ENCODE measurements at regions not wholly inside any gene's neighbourhood (a gene's known extent, or its start where the extent isn't known, plus 50 kb on each side); places are given as distances from the start of the nearest gene placed in this dataset.

GRCh38 chr1:191636345-191636744, 521.9 kb upstream of the RGS18 start:
- Histone ChIP-seq H3K4me2 (ENCODE audit: insufficient read depth, insufficient read length, low read length) (no peak overlapping the region), H2AFZ (ENCODE audit: low read length) (no peak overlapping the region), H4K91ac (ENCODE audit: insufficient read length, low read depth, low read length) (no peak overlapping the region), H4K8ac (replicated peaks; ENCODE audit: insufficient read length, low read depth, low read length) (no peak overlapping the region), H2BK120ac (ENCODE audit: low read depth, low read length, poor library complexity, severe bottlenecking) (no peak overlapping the region), H3K9ac (ENCODE audit: extremely low read depth, insufficient read length, low read length) (no peak overlapping the region), H4K5ac (ENCODE audit: insufficient read length, low read depth, low read length) (no peak overlapping the region), H3T11ph (ENCODE audit: low read length) (no peak overlapping the region), H3K27ac (ENCODE audit: insufficient read length, low read depth, low read length) (no peak overlapping the region), H3K4ac (ENCODE audit: low read depth, low read length) (no peak overlapping the region), H2BK12ac (ENCODE audit: insufficient read length, low read depth, low read length) (no peak overlapping the region), H3K79me1 (ENCODE audit: insufficient read depth, low read depth, low read length, poor library complexity, severe bottlenecking) (no peaks in the 10 kb centered on the region), H3K18ac (ENCODE audit: insufficient read length, low read depth, low read length) (no peak overlapping the region), H2BK15ac (ENCODE audit: low read depth, low read length) (no peak overlapping the region), H3K14ac (ENCODE audit: insufficient read depth, low read length) (no peak overlapping the region), H2AK5ac (ENCODE audit: insufficient read length, low read length) (no peak overlapping the region), H2BK20ac (ENCODE audit: low read depth, low read length, poor library complexity, severe bottlenecking) (no peak overlapping the region), H3K56ac (ENCODE audit: insufficient read length, low read depth, low read length) (no peak overlapping the region), H3K27me3 (ENCODE audit: insufficient read depth, low read length) (no peaks in the 10 kb centered on the region), H3K23me2 (ENCODE audit: insufficient read length, low read depth, low read length, poor library complexity, severe bottlenecking) (no peaks in the 10 kb centered on the region), H3K23ac (ENCODE audit: insufficient read length, low read depth, low read length) (no peak overlapping the region), H3K4me1 (ENCODE audit: insufficient read depth, low read length) (no peaks in the 10 kb centered on the region), H2BK5ac (ENCODE audit: insufficient read length, low read length) (no peak overlapping the region), H4K20me1 (ENCODE audit: control insufficient read depth, insufficient read depth, insufficient read length) (no peaks in the 10 kb centered on the region), H3K9me3 (ENCODE audit: control insufficient read depth, low read depth, low read length) (no peaks in the 10 kb centered on the region), H3K79me2 (ENCODE audit: insufficient read depth, low read length) (no peaks in the 10 kb centered on the region)
- no peak for DNase-seq
- H3K4me3 Mint-ChIP-seq, result no peak overlapping the region
- no peaks in the 10 kb centered on the region for H3K9me3 Mint-ChIP-seq
- H3K27ac Mint-ChIP-seq, result no peak overlapping the region
- H3K4me1 Mint-ChIP-seq, result no peaks in the 10 kb centered on the region
- H3K36me3 Mint-ChIP-seq (ENCODE audit: insufficient read depth in 1 of 3, low read depth in 3 of 3), result no peaks in the 10 kb centered on the region
- TF ChIP-seq, protein P1, sequence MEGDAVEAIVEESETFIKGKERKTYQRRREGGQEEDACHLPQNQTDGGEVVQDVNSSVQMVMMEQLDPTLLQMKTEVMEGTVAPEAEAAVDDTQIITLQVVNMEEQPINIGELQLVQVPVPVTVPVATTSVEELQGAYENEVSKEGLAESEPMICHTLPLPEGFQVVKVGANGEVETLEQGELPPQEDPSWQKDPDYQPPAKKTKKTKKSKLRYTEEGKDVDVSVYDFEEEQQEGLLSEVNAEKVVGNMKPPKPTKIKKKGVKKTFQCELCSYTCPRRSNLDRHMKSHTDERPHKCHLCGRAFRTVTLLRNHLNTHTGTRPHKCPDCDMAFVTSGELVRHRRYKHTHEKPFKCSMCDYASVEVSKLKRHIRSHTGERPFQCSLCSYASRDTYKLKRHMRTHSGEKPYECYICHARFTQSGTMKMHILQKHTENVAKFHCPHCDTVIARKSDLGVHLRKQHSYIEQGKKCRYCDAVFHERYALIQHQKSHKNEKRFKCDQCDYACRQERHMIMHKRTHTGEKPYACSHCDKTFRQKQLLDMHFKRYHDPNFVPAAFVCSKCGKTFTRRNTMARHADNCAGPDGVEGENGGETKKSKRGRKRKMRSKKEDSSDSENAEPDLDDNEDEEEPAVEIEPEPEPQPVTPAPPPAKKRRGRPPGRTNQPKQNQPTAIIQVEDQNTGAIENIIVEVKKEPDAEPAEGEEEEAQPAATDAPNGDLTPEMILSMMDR (conservative IDR thresholded peaks at IDR 0.05), result no peak
- no peaks in the 10 kb centered on the region for H3K27me3 Mint-ChIP-seq (ENCODE audit: low read depth)
